Caco-2 (cell line): ENCODE measurements at regions not wholly inside any gene's neighbourhood (a gene's known extent, or its start where the extent isn't known, plus 50 kb on each side); places are given as distances from the start of the nearest gene placed in this dataset.

Experiments used
- BruUV-seq: library from RNA; stranded (reverse); fragments of 400-500 nt; replicated peaks from 2 replicates; lab custom pipeline; 2021; lab: Mats Ljungman, UMichigan
- CTCF ChIA-PET: fragments of 300-600 bp; sonication (Branson Sonifier 250); formaldehyde crosslinking; loops from one replicate; lab custom pipeline; 2022; ENCODE audit warnings: antibody characterized with exemption; lab: Charles Lee
- POLR2A ChIA-PET: fragments of 300-600 bp; sonication (Branson Sonifier 250); formaldehyde crosslinking; loops from one replicate; lab custom pipeline; 2022; ENCODE audit warnings: antibody characterized with exemption; lab: Charles Lee
- DNase-seq, 2 experiments: peaks; one replicate each; pipeline versions ENCODE4 v3.0.0 to v3.0.0-alpha.2; 2020 to 2022
- H3K27me3 ChIP-seq: replicated peaks from 2 replicates; pipeline ENCODE4 v1.6.0; 2011; ENCODE audit warnings: low read length; ENCODE audit not compliant: control insufficient read depth, insufficient read depth
- H3K36me3 ChIP-seq: 2 replicates; pipeline ENCODE4 v1.5.1; 2011; ENCODE audit warnings: low read length; ENCODE audit not compliant: control insufficient read depth, insufficient read depth
- H3K4me1 ChIP-seq: fragments of 250-450 bp; sonication (Bioruptor Pico); 2 replicates; pipeline ENCODE4 v1.5.1; 2020; ENCODE audit warnings: mild to moderate bottlenecking
- H3K4me3 ChIP-seq: 2 replicates; pipeline ENCODE4 v1.5.1; 2011; ENCODE audit warnings: low read depth, mild to moderate bottlenecking, control low read depth, low read length
- H3K9me3 ChIP-seq: fragments of 250-450 bp; sonication (Bioruptor Pico); 2 replicates; pipeline ENCODE4 v1.5.1; 2020; ENCODE audit warnings: mild to moderate bottlenecking, moderate library complexity
- H3K27ac Mint-ChIP-seq: one replicate; pipeline ENCODE4 v1.8.0; 2022; ENCODE audit warnings: mixed read lengths; ENCODE audit not compliant: unreplicated experiment
- H3K27me3 Mint-ChIP-seq: one replicate; pipeline ENCODE4 v1.8.0; 2022; ENCODE audit warnings: mixed read lengths; ENCODE audit not compliant: insufficient read depth, unreplicated experiment
- H3K36me3 Mint-ChIP-seq: one replicate; pipeline ENCODE4 v1.8.0; 2022; ENCODE audit warnings: mild to moderate bottlenecking, mixed read lengths; ENCODE audit not compliant: insufficient read depth, unreplicated experiment
- H3K4me1 Mint-ChIP-seq: one replicate; pipeline ENCODE4 v1.8.0; 2022; ENCODE audit warnings: low read depth, mixed read lengths; ENCODE audit not compliant: unreplicated experiment
- H3K4me3 Mint-ChIP-seq: one replicate; pipeline ENCODE4 v1.8.0; 2022; ENCODE audit warnings: mild to moderate bottlenecking, moderate library complexity, mixed read lengths; ENCODE audit not compliant: unreplicated experiment
- H3K9me3 Mint-ChIP-seq: one replicate; pipeline ENCODE4 v1.8.0; 2022; ENCODE audit warnings: mixed read lengths; ENCODE audit not compliant: unreplicated experiment
- CTCF ChIP-seq, 2 experiments: fragments of 200-600 bp in 1 of 2; IDR thresholded peaks; 1 replicate in 1 of 2; 2 replicates in 1 of 2; pipeline versions ENCODE4 v1.5.1 to v1.8.0; 2011 to 2022; ENCODE audit warnings: antibody characterized with exemption in 1 of 2, control low read depth in 1 of 2, inconsistent platforms in 1 of 2, low read depth in 1 of 2, low read length in 1 of 2, mild to moderate bottlenecking in 1 of 2, moderate library complexity in 1 of 2; ENCODE audit not compliant: insufficient read depth in 1 of 2, severe bottlenecking in 1 of 2, unreplicated experiment in 1 of 2
- intact Hi-C: fragments of 100-400 bp; cut with micrococcal nuclease; formaldehyde crosslinking; loops from one replicate; pipeline ENCODE4 v1.10.0; 2022; ENCODE audit not compliant: unreplicated experiment

DNA sequence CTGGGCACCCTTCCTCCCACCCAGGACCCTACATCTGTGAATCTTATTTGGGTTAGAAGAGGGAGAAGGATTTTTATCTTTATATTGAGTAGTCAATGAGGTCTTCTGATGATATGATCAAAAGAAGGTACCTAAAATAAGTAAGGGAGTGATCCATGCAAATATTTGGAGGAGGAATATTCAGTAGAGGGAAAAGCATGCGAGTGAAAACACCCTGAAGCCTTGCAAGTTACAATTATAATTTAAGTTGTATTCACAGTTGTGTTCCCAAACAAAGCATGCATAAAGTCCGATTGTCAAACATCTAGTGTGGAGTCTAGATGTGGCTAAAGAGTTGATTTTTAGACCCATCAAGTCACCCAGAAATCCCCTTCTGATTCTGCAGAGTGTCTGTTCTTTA is 530.2 kb upstream of the ZEB2 start:
- CTCF ChIA-PET, result no interaction called here
- Mint-ChIP-seq H3K4me1 (no peaks in the 10 kb centered on the region), H3K27ac (no peak overlapping the region), H3K36me3 (no peaks in the 10 kb centered on the region), H3K27me3 (no peaks in the 10 kb centered on the region), H3K9me3 (no peaks in the 10 kb centered on the region), H3K4me3 (no peak overlapping the region)
- Histone ChIP-seq H3K9me3 (no peaks in the 10 kb centered on the region), H3K27me3 (no peaks in the 10 kb centered on the region), H3K36me3 (no peaks in the 10 kb centered on the region), H3K4me1 (no peaks in the 10 kb centered on the region), H3K4me3 (no peak overlapping the region)
- no peak for TF ChIP-seq CTCF (IDR thresholded peaks at IDR 0.05; ENCODE audit: insufficient read depth in 1 of 2, low read depth in 1 of 2, low read length in 1 of 2, severe bottlenecking in 1 of 2, unreplicated experiment in 1 of 2)
- POLR2A ChIA-PET, result no interaction called here
- DNase-seq, result no peak
- intact Hi-C loops, result no loop called here
- no TSS peak for BruUV-seq

GRCh38 chr2:145049475-145049874 is 529.6 kb upstream of the ZEB2 start:
- no peak overlapping the region for H3K4me3 Mint-ChIP-seq
- no peak for DNase-seq
- no peaks in the 10 kb centered on the region for H3K9me3 Mint-ChIP-seq
- no peaks in the 10 kb centered on the region for H3K27me3 Mint-ChIP-seq
- ChIA-PET CTCF (no interaction called here), POLR2A (no interaction called here)
- no peaks in the 10 kb centered on the region for H3K36me3 Mint-ChIP-seq
- intact Hi-C loops, result no loop called here
- H3K27ac Mint-ChIP-seq, result no peak overlapping the region
- Histone ChIP-seq H3K27me3 (no peaks in the 10 kb centered on the region), H3K9me3 (no peaks in the 10 kb centered on the region), H3K4me1 (no peaks in the 10 kb centered on the region), H3K36me3 (no peaks in the 10 kb centered on the region), H3K4me3 (no peak overlapping the region)
- no TSS peak for BruUV-seq
- TF ChIP-seq CTCF (IDR thresholded peaks at IDR 0.05; ENCODE audit: insufficient read depth in 1 of 2, low read depth in 1 of 2, low read length in 1 of 2, severe bottlenecking in 1 of 2, unreplicated experiment in 1 of 2), result no peak
- H3K4me1 Mint-ChIP-seq, result no peaks in the 10 kb centered on the region

DNA sequence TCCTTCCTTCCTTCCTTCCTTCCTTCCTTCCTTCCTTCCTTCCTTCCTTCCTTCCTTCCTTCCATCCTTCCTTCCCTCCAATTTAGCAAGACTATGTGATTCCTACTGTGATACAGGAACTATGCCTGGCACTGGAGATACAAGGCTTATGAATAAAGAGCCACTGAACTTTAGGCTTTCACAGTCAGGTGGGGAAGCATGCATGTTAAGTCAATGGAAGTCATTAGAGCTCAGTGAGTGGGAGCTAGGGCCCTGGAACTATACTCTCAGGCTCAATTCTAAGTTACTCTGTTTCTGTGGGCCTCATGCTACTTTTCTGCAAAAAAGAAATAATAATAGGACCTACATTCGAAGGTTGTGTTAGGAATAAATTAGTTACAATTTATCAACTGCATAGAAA is 527.6 kb upstream of the ZEB2 start:
- CTCF ChIA-PET, result no interaction called here
- Histone ChIP-seq H3K4me3 (no peak overlapping the region), H3K4me1 (no peaks in the 10 kb centered on the region), H3K27me3 (no peaks in the 10 kb centered on the region), H3K36me3 (no peaks in the 10 kb centered on the region), H3K9me3 (no peaks in the 10 kb centered on the region)
- DNase-seq, result no peak
- H3K4me3 Mint-ChIP-seq, result no peak overlapping the region
- no peaks in the 10 kb centered on the region for H3K27me3 Mint-ChIP-seq
- no peaks in the 10 kb centered on the region for H3K36me3 Mint-ChIP-seq
- no peaks in the 10 kb centered on the region for H3K9me3 Mint-ChIP-seq
- POLR2A ChIA-PET, result no interaction called here
- intact Hi-C loops, result no loop called here
- TF ChIP-seq CTCF (IDR thresholded peaks at IDR 0.05; ENCODE audit: insufficient read depth in 1 of 2, low read depth in 1 of 2, low read length in 1 of 2, severe bottlenecking in 1 of 2, unreplicated experiment in 1 of 2), result no peak
- no peaks in the 10 kb centered on the region for H3K4me1 Mint-ChIP-seq
- BruUV-seq, result no TSS peak
- no peak overlapping the region for H3K27ac Mint-ChIP-seq
